ENCODE measurements at regions not wholly inside any gene's neighbourhood (a gene's known extent, or its start where the extent isn't known, plus 50 kb on each side); places are given as distances from the start of the nearest gene placed in this dataset.

DNA sequence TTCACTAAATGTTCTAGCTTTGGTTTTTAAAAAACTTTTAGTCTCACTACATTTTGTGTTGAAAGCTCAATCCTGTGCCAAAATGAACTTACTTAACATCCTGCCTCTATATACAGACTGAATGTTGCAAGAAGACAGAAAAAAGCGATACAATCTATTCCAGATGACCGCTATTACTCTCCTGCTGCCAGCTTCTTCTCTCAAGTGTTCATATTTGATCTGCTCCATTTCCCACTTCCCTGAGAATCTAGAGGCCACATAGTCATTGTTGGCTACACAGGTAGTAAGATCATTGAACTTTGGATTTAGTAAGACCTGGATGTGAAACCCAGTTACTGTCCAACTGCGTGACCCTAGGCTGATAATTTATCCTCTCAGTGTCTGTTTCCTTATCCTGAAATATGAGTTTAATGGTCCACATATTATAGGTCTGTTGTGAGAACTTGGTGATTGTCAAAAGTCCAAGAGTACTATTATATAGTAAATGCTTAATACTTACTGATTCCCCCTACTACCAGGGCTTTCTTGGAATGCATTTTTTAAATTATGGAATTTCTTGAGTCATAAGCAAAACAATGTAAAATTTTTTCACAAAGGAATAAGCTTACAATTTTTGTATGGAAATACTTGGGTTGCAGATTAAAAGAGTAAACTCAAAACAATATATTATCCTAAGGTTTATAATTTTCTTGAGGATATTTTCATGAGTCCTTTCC is 976.8 kb upstream of the ADGRL3 start:
- no peak overlapping the region for H3K4me3 ChIP-seq (ENCODE audit: low read depth, low read length)
- no peak for DNase-seq (ENCODE audit: low read depth)
- no peaks in the 10 kb centered on the region for H3K36me3 ChIP-seq (ENCODE audit: control insufficient read depth, insufficient read depth, low read length)
- H3K27me3 ChIP-seq (ENCODE audit: control insufficient read depth, insufficient read depth, low read length): no peaks in the 10 kb centered on the region
- TF ChIP-seq, protein P1, sequence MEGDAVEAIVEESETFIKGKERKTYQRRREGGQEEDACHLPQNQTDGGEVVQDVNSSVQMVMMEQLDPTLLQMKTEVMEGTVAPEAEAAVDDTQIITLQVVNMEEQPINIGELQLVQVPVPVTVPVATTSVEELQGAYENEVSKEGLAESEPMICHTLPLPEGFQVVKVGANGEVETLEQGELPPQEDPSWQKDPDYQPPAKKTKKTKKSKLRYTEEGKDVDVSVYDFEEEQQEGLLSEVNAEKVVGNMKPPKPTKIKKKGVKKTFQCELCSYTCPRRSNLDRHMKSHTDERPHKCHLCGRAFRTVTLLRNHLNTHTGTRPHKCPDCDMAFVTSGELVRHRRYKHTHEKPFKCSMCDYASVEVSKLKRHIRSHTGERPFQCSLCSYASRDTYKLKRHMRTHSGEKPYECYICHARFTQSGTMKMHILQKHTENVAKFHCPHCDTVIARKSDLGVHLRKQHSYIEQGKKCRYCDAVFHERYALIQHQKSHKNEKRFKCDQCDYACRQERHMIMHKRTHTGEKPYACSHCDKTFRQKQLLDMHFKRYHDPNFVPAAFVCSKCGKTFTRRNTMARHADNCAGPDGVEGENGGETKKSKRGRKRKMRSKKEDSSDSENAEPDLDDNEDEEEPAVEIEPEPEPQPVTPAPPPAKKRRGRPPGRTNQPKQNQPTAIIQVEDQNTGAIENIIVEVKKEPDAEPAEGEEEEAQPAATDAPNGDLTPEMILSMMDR (IDR thresholded peaks at IDR 0.05; ENCODE audit: insufficient read depth, low read length, poor library complexity, severe bottlenecking): no peak

DNA sequence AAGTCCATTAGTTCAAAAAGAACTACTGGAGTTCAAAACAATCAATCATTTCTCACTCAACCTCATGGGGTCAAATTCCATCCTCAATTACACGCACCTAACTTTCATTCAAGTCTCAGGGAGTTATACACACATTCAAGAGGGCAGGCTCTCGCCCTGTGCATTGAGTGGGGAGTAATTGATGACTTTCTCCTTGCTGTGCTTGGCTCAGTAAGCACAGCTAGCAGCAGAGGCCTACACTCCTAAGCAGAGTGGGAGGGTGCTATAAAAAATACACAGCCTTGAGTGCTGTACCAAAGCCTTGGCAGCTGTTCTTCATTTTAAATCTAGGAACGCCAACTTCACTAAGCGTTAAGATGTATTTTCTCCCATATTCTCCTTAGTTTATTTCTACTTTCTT is 958.3 kb upstream of the ADGRL3 start:
- TF ChIP-seq, protein P1 (IDR thresholded peaks at IDR 0.05; ENCODE audit: insufficient read depth, low read length, poor library complexity, severe bottlenecking): no peak
- no peaks in the 10 kb centered on the region for H3K27me3 ChIP-seq (ENCODE audit: control insufficient read depth, insufficient read depth, low read length)
- H3K4me3 ChIP-seq (ENCODE audit: low read depth, low read length): no peak overlapping the region
- H3K36me3 ChIP-seq (ENCODE audit: control insufficient read depth, insufficient read depth, low read length): no peaks in the 10 kb centered on the region
- DNase-seq (ENCODE audit: low read depth): no peak

DNA sequence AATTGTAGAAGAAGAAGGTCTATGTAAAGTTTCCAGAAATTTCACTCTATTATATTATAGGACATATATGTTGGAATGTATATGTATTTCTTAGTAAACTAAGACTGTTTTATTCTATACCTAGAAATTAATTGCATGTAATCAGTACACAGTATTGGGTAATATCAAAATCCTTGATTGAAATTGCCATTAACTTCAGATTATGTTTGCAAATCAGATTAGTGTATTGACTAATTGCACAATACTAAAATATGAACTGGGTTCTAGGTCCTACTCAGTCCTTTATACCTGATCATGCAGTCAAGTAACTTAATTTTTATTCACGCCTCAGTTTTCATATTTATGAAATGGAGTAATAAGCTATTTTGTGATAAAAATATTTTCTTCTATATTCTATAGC is 950.3 kb upstream of the ADGRL3 start:
- Histone ChIP-seq H3K27me3 (ENCODE audit: control insufficient read depth, insufficient read depth, low read length) (no peaks in the 10 kb centered on the region), H3K36me3 (ENCODE audit: control insufficient read depth, insufficient read depth, low read length) (no peaks in the 10 kb centered on the region), H3K4me3 (ENCODE audit: low read depth, low read length) (no peak overlapping the region)
- DNase-seq (ENCODE audit: low read depth): no peak
- TF ChIP-seq, protein P1 (IDR thresholded peaks at IDR 0.05; ENCODE audit: insufficient read depth, low read length, poor library complexity, severe bottlenecking): no peak

DNA sequence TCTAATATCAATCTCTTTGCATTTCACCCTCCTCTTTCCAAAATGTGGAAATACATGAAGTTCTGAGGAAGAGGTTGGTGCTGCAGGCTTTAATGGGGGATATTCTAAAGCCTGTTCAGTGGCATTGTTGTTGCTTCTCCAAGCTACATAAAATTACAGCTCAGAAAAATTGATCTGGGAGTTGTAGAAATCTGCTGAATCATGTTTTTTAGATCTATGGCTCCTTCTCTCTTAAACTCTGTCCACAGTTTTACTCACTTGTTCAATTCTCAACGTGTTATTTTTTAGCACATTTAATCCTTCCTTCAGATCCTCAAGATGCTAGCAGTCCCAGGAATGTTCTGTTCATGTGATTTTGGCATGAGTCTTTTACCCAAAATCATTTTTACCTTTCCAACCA is 949.5 kb upstream of the ADGRL3 start:
- TF ChIP-seq, protein P1 (IDR thresholded peaks at IDR 0.05; ENCODE audit: insufficient read depth, low read length, poor library complexity, severe bottlenecking): no peak
- H3K27me3 ChIP-seq (ENCODE audit: control insufficient read depth, insufficient read depth, low read length): no peaks in the 10 kb centered on the region
- no peak overlapping the region for H3K4me3 ChIP-seq (ENCODE audit: low read depth, low read length)
- no peaks in the 10 kb centered on the region for H3K36me3 ChIP-seq (ENCODE audit: control insufficient read depth, insufficient read depth, low read length)
- DNase-seq (ENCODE audit: low read depth): no peak

DNA sequence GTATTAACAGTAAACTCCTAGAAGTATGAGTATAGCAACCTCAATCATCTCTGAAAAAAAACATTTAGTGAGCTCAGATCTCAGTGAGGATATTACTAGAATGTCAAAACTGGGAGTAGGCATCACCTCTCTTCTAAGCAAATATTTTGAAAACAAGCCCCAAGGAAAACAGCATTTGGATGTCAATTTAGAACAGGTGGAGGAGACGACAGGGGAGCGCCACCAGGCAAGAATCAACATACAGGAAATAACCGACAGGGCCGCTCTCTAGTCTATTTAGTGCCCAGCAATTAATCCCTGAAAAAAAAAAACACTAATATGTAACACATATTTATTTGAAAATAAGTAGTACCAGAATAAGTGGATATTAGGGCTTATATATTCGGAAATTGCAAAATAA is 940.3 kb upstream of the ADGRL3 start:
- Histone ChIP-seq H3K4me3 (ENCODE audit: low read depth, low read length) (no peak overlapping the region), H3K27me3 (ENCODE audit: control insufficient read depth, insufficient read depth, low read length) (no peaks in the 10 kb centered on the region), H3K36me3 (ENCODE audit: control insufficient read depth, insufficient read depth, low read length) (no peaks in the 10 kb centered on the region)
- TF ChIP-seq, protein P1 (IDR thresholded peaks at IDR 0.05; ENCODE audit: insufficient read depth, low read length, poor library complexity, severe bottlenecking): no peak
- DNase-seq (ENCODE audit: low read depth): no peak

DNA sequence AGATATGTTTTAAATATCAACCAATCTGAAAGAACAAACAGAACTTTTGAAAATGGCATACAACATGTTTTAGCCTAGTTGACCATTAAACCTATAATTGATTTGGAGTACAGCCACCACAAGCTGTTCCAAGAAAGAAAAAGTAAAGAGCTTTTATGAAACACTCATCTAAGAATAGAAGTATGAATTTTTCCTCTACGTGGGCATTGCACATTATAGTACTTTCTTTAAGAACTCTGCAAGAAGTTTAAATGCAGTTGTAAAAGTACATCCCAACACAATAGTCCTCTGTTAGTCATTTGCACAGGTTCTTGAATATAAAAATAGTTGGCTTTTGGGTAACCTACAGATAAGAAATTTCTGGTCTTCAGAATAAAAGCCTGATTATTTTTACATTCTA is 933.6 kb upstream of the ADGRL3 start:
- TF ChIP-seq, protein P1 (IDR thresholded peaks at IDR 0.05; ENCODE audit: insufficient read depth, low read length, poor library complexity, severe bottlenecking): no peak
- no peak for DNase-seq (ENCODE audit: low read depth)
- Histone ChIP-seq H3K36me3 (ENCODE audit: control insufficient read depth, insufficient read depth, low read length) (no peaks in the 10 kb centered on the region), H3K4me3 (ENCODE audit: low read depth, low read length) (no peak overlapping the region), H3K27me3 (ENCODE audit: control insufficient read depth, insufficient read depth, low read length) (no peaks in the 10 kb centered on the region)

Measured in kidney epithelial cell (primary cell).